Hematopoietic multipotent progenitor cell treated with erythropoietin and hydrocortisone succinate and interleukin-3 and kit ligand, for 4 days (in vitro differentiated cells): ENCODE measurements at regions not wholly inside any gene's neighbourhood (a gene's known extent, or its start where the extent isn't known, plus 50 kb on each side); places are given as distances from the start of the nearest gene placed in this dataset.
"Not testable (repeated sequence)": the region's sequence is repeated elsewhere in the genome, so short reads cannot be mapped to it uniquely, and the experiment has no call there.

Source experiments
- DNase-seq: peaks from one replicate; pipeline ENCODE4 v3.0.0-alpha.2; 2015

DNA sequence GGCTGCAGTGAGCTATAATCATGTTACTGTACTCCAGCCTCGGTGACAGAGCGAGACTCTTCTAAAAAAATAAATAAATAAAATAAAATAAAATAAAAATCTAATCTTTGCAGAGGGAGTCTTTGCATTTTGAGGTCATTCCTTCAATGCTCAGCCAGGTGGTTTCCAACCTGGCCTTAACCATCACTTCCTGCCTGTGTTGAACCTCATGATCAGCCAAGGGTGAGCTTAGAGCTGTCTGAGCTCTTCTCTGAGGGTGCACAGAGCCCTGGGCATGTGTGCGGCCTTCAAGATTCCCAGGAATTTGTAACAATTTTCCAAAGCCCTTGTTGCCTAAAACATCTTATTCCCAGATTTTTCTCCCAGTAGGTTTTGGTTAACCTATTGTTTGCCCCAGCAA, 94.3 kb downstream of the KCNJ12 start:
- not testable (repeated sequence) for DNase-seq

DNA sequence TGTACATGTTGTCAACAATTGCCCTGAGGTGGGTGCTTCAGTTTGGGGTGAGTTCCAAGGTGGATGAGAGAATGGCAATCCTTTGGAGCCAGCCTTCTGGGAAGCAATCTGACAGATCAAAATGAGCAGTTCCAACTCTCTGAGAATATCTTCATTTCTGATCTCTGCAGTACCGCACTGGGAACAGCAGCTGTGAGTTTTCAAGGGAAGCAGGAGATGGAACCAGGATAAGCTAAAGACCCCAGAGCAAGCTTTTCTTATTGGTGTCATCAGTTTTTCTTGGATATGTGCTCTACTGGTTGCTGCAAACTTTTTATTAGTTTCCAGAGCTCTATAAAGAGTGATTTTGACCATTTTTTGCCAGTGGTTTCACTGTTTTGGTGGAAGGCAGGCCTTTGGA, 94.7 kb downstream of the KCNJ12 start:
- DNase-seq = no peak

GRCh38 chr17:21474815-21475214, 98.7 kb downstream of the KCNJ12 start:
- DNase-seq = no peak

GRCh38 chr17:21475571-21475970, 99.4 kb downstream of the KCNJ12 start:
- DNase-seq = no peak

DNA sequence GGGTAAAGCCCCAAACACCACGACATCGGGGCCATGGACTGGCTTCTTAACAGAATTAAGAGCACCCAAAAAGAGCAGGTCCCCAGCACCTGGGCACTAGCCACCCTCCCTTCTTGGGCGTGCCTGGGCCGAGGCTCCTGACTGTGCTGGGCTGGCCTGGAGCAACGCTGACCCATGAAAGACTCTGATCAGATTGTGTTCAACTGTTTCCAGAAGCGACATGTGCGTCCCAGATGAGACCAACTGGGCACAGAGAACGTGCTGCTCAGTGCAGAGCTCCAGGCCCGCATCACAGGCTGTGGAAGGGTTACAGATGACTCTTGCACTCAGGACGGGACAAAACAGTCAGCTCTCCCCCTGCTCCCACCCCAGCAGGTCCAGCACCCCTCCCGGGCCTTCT, 100.7 kb downstream of the KCNJ12 start:
- no peak for DNase-seq

- DNase-seq = no peak
Measured at GRCh38 chr17:21482189-21482865, 106.2 kb downstream of the KCNJ12 start.

GRCh38 chr17:21488043-21488442, 111.9 kb downstream of the KCNJ12 start:
- not testable (repeated sequence) for DNase-seq

DNA sequence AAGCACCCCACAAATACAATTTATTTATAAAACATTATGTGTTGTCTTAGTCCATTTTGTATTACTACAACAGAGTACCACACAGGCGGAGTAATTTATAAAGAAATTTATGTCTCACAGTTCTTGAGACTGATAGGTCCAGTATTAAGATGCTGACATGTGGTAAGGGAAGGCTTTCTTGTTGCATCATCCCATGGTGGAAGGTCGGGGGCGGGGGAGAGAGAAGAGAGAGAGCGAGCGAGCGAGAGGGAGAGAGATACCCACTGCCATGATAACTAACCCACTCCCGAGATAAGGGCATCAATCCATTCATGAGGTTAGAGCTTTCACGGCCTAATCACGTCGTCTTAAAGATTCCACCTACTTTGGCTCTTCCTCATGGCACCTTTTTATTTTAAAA, 117.8 kb downstream of the KCNJ12 start:
- DNase-seq = peak; percentile 3

DNA sequence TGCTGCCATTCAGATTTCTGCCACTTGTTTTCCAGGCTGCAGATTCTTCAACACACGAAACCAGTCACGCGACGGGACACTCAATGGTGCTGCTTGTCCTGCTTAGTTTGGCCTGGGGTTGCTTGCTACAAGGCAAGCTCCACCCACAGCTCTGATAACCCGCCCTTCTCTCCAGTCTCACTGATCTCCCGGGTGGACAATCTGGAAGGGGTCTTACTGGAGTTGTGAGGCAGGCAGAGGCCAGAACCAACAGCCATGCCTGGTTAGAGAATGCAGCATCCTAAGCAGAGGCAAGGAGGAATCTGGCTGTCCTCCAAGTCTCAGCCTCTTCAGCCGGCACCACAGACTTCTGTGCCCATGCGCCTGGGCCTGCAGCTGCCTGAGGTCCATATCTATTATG, 119.1 kb downstream of the KCNJ12 start:
- DNase-seq = no peak

DNA sequence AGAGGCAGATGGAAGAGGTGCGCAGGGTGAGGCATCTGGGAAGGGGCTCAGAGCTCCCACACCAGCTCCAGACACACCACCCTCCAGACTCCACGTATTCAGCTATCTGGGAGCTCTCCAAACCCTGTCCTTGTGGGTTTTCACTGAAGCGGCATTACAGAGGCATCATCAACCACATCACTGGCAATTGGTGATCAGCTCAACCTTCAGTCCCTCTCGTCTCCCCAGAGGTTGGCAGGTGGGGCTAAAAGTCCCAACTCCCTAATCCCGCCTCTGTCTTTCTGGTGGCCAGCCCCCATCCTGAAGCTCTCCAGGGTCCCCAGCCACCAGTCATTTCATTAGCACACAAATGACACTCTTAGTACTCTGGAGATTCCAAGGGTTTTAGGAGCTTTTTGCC, 123.9 kb downstream of the KCNJ12 start:
- DNase-seq = no peak

GRCh38 chr17:21501927-21502700, 126.0 kb downstream of the KCNJ12 start:
- DNase-seq = not testable (repeated sequence)

GRCh38 chr17:21505819-21506815, 130.0 kb downstream of the KCNJ12 start:
- no peak for DNase-seq

DNA sequence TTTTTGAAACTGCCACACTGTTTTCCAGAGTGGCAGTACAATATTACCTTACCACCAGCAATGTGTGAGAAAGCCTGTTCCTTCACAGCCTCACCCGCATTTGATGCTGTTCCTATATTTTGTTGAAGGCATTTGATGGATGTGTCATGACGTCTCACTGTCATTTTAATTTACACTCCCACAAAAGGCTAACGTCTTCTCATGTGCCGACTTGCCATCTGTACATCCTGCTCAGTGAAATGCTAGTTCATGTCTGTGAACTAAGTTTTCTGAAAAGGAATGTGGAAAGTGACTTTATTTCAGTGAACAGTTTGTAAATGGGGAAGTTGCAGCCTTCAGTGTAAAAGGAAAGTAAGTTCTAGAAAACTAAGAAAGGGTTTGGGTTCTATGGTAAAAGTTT, 131.6 kb downstream of the KCNJ12 start:
- peak; percentile 28 for DNase-seq

DNA sequence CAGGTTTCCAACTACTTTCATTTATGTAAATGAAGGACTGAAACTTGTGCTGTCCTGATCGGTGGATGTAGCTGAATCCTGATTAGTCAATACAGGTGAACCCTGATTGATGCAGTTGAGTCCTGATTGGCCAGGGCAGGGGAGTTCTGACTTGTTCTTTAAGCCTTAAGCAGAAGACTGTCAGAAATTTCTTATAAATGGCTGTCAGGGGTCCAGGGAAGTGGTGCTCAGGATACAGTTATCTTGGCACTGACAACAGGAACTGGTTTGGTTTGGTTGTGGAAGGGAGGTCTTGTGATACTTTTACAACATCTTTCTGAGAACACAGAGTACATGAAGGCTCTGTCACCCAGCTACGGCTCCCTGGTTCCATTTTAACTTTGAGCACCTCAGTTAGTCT, 132.1 kb downstream of the KCNJ12 start:
- peak; percentile 48 for DNase-seq

DNA sequence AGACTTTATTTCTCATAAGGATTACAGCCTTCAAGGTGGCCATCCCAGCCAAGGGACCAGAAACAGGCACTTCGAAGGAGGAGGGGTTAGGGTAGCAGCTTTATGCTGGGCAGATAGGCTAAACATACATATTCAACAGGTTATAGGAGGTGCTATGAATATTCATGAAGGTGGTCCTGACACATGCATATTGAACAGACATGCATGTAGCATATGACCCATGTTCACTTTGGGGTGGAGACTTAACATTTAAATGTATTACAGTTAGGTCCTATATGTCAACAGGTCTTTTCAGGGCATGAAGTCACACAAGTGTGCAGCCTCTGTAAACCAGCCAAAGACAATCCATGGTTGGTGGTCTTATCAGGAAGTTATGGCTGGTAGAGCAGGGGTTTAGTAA, 133.2 kb downstream of the KCNJ12 start:
- DNase-seq = not testable (repeated sequence)

- DNase-seq = peak; percentile 58
Measured at GRCh38 chr17:21510686-21511362, 134.7 kb downstream of the KCNJ12 start.

DNA sequence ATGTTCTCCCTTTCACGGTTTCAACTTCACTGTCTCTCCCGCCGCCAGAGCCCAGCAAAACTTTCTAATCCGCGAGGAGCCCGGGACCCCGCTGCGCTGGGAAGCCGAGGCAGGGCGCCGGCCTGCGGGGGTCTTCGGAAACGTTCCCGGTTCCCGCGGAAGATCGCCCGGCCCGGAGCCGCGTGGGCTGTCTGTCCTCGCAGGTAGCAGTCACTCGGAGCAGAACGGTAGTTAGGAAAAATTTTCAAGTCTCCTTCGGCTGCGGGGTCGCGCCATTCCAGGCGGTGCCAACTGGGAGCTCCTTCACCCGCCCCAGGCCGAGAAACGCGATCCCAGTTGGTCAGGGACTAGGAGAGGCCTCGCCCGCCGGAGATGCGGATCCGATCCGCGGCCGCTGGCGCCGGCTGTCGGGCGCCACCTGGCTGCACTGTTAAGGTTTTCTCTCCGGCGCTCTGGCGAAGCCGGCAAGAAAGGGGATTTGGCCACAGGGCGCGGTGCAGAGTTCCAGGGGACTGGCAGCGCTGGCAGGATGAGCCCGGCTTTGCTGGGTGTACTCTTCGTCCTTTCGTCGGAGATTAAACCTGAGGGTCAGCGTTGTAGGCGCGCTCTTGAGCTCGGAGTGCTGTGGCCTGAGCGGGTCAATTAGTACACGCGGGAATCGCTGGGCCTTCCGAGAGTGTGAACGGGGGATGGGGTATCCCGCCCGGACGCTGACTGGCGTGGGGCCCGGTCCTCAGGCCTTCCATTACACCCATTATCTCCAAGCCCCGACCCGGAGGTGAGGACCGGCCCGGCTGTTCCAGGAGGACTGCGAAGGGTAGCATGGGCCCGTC, 135.4 kb downstream of the KCNJ12 start:
- peak; percentile 87 for DNase-seq

- peak; percentile 20 for DNase-seq
Measured at GRCh38 chr17:21512307-21513011, 136.3 kb downstream of the KCNJ12 start.

DNA sequence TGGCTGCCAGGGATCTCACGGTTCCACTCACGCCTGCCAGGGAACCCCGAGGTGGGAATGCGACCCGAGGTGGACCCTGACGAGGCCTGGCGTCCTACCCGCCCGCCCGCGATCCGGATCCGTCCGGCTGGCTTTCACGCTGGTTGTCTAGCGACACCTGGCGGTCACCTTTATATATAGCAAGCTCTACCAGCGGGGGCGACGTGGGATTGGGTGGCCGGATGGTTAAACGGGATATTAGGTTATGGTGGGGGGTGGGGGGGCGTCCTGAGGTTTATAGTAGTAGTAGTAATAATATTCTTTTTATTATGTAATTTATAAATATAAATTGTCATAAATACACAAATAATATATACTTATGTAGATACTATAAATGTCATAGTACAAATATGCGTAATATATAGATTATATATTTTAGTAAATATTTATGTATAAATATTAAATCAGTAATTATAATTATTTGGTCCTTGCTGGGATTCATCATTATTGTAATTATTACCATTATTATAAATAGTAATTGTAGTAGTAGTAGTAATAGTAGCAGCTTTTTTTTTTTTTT, 136.9 kb downstream of the KCNJ12 start:
- peak; percentile 88 for DNase-seq

- not testable (repeated sequence) for DNase-seq
Measured at GRCh38 chr17:21514567-21514966, 138.4 kb downstream of the KCNJ12 start.
